Keratinocyte (primary cell): ENCODE measurements at regions not wholly inside any gene's neighbourhood (a gene's known extent, or its start where the extent isn't known, plus 50 kb on each side); places are given as distances from the start of the nearest gene placed in this dataset.

ENCODE experiments used
- DNase-seq: peaks from one replicate; pipeline ENCODE4 v3.0.0-alpha.2; 2011; ENCODE audit warnings: low read depth, missing footprints, low spot score
- FAIRE-seq: peaks from 2 replicates; lab custom pipeline; 2011; peaks lifted over from hg19 to GRCh38; lab: Jason Lieb, UNC
- H2AFZ ChIP-seq: 2 replicates; pipeline ENCODE4 v1.6.0; 2012; ENCODE audit warnings: low read length, control low read depth, inconsistent platforms; ENCODE audit not compliant: control insufficient read depth
- H3K27ac ChIP-seq: 2 replicates; pipeline ENCODE4 v1.5.1; 2011; ENCODE audit warnings: low read length; ENCODE audit not compliant: control insufficient read depth, insufficient read depth
- H3K27me3 ChIP-seq: 3 replicates; pipeline ENCODE4 v1.6.0; 2011; ENCODE audit warnings: low read length; ENCODE audit not compliant: control insufficient read depth, insufficient read depth; ENCODE audit errors: extremely low read depth
- H3K36me3 ChIP-seq, 2 experiments: 2 replicates in 1 of 2; 3 replicates in 1 of 2; pipeline ENCODE4 v1.5.1; 2011; ENCODE audit warnings: low read length in 2 of 2, mild to moderate bottlenecking in 1 of 2; ENCODE audit not compliant: control insufficient read depth in 2 of 2, insufficient read depth in 2 of 2; ENCODE audit errors: extremely low read depth in 1 of 2
- H3K4me1 ChIP-seq: 3 replicates; pipeline ENCODE4 v1.5.1; 2011; ENCODE audit warnings: low read length; ENCODE audit not compliant: control insufficient read depth, insufficient read depth; ENCODE audit errors: extremely low read depth
- H3K4me2 ChIP-seq: 3 replicates; pipeline ENCODE4 v1.6.0; 2011; ENCODE audit warnings: low read depth, low read length; ENCODE audit not compliant: control insufficient read depth, insufficient read depth; ENCODE audit errors: extremely low read depth
- H3K4me3 ChIP-seq, 3 experiments: fragments of 200-600 bp in 1 of 3; sonication (generic) in 1 of 3; 2 replicates in 2 of 3; 3 replicates in 1 of 3; pipeline ENCODE4 v1.5.1; 2011 to 2016; ENCODE audit warnings: low read length in 3 of 3, mild to moderate bottlenecking in 3 of 3, control low read depth in 2 of 3, inconsistent platforms in 1 of 3, low read depth in 1 of 3, mixed read lengths in 1 of 3, mixed run types in 1 of 3, moderate library complexity in 1 of 3; ENCODE audit not compliant: control insufficient read depth in 2 of 3, insufficient read depth in 2 of 3; ENCODE audit errors: extremely low read depth in 1 of 3
- H3K79me2 ChIP-seq: 2 replicates; pipeline ENCODE4 v1.6.0; 2012; ENCODE audit warnings: low read length; ENCODE audit not compliant: control insufficient read depth, insufficient read depth
- H3K9ac ChIP-seq: 3 replicates; pipeline ENCODE4 v1.6.0; 2011; ENCODE audit warnings: low read length; ENCODE audit not compliant: control insufficient read depth, insufficient read depth; ENCODE audit errors: extremely low read depth
- H3K9me1 ChIP-seq: 3 replicates; pipeline ENCODE4 v1.6.0; 2011; ENCODE audit warnings: low read length; ENCODE audit not compliant: control insufficient read depth, insufficient read depth; ENCODE audit errors: extremely low read depth
- H3K9me3 ChIP-seq: 2 replicates; pipeline ENCODE4 v1.5.1; 2012; ENCODE audit warnings: low read depth, low read length; ENCODE audit not compliant: control insufficient read depth
- H4K20me1 ChIP-seq: 3 replicates; pipeline ENCODE4 v1.6.0; 2011; ENCODE audit warnings: low read length; ENCODE audit not compliant: control insufficient read depth, insufficient read depth; ENCODE audit errors: extremely low read depth
- CTCF ChIP-seq, 3 experiments: IDR thresholded peaks in 1 of 3; conservative IDR thresholded peaks in 1 of 3; optimal IDR thresholded peaks in 1 of 3; 2 replicates in 2 of 3; 3 replicates in 1 of 3; pipeline versions ENCODE3 to v1.5.1; 2011; ENCODE audit warnings: low read length in 3 of 3, mild to moderate bottlenecking in 3 of 3, moderate library complexity in 2 of 3, control low read depth in 1 of 3, inconsistent platforms in 1 of 3; ENCODE audit not compliant: insufficient read depth in 2 of 3; ENCODE audit errors: extremely low read depth in 1 of 3
- EZH2 ChIP-seq: IDR thresholded peaks from one replicate; pipeline ENCODE4 v1.6.1; 2012; ENCODE audit warnings: inconsistent platforms, mild to moderate bottlenecking, low read length, moderate library complexity
- dilution Hi-C: fragments of 300-500 bp; cut with MboI; formaldehyde crosslinking; loops from one replicate; pipeline ENCODE4 v1.7.0; 2020; ENCODE audit warnings: low sequenced_read_pairs; ENCODE audit not compliant: extremely low pct_ligation_motif_present

- Histone ChIP-seq H3K27me3 (no peaks in the 10 kb centered on the region), H3K9me1 (no peaks in the 10 kb centered on the region), H3K4me1 (peaks cover 20% of the 10 kb centered on the region), H4K20me1 (no peaks in the 10 kb centered on the region), H3K36me3 (no peaks in the 10 kb centered on the region), H3K9me3 (no peaks in the 10 kb centered on the region), H3K4me3 (no peak overlapping the region), H3K9ac (no peak overlapping the region), H3K4me2 (no peak overlapping the region), H3K79me2 (no peaks in the 10 kb centered on the region), H3K27ac (no peak overlapping the region), H2AFZ (no peak overlapping the region)
- dilution Hi-C loops: no loop called here
- FAIRE-seq: no peak
- TF ChIP-seq CTCF (optimal IDR thresholded peaks at IDR 0.05 in 1 of 3, IDR thresholded peaks at IDR 0.05 in 1 of 3, conservative IDR thresholded peaks at IDR 0.05 in 1 of 3; ENCODE audit: extremely low read depth in 1 of 3, insufficient read depth in 2 of 3, low read length in 3 of 3): no peak
- DNase-seq: no peak
Measured at GRCh38 chr11:13135385-13136271, 126.5 kb downstream of the RASSF10 start.

- FAIRE-seq: no peak
Measured at GRCh38 chr11:13136272-13136596, 127.1 kb downstream of the RASSF10 start.

More at GRCh38 chr11:13136272-13136596, 127.1 kb downstream of the RASSF10 start:
- no peak overlapping the region for H3K9ac ChIP-seq
- TF ChIP-seq CTCF (optimal IDR thresholded peaks at IDR 0.05 in 1 of 3, IDR thresholded peaks at IDR 0.05 in 1 of 3, conservative IDR thresholded peaks at IDR 0.05 in 1 of 3; ENCODE audit: extremely low read depth in 1 of 3, insufficient read depth in 2 of 3, low read length in 3 of 3): no peak
- no peak for TF ChIP-seq EZH2
- H4K20me1 ChIP-seq: no peaks in the 10 kb centered on the region
- no peaks in the 10 kb centered on the region for H3K36me3 ChIP-seq
- H3K79me2 ChIP-seq: no peaks in the 10 kb centered on the region
- no peak for DNase-seq
- peaks cover 26% of the 10 kb centered on the region for H3K4me1 ChIP-seq
- dilution Hi-C loops: no loop called here
- H3K9me3 ChIP-seq: no peaks in the 10 kb centered on the region
- H3K27ac ChIP-seq: no peak overlapping the region
- no peak overlapping the region for H2AFZ ChIP-seq
- no peak overlapping the region for H3K4me2 ChIP-seq
- H3K4me3 ChIP-seq: no peak overlapping the region
- H3K27me3 ChIP-seq: no peaks in the 10 kb centered on the region
- H3K9me1 ChIP-seq: no peaks in the 10 kb centered on the region
